ENCODE measurements at regions not wholly inside any gene's neighbourhood (a gene's known extent, or its start where the extent isn't known, plus 50 kb on each side); places are given as distances from the start of the nearest gene placed in this dataset.
A peak's percentile ranks its signal among the peaks of the same experiment; 100 is the strongest.
"Not testable (repeated sequence)": the region's sequence is repeated elsewhere in the genome, so short reads cannot be mapped to it uniquely, and the experiment has no call there.

- no peak for DNase-seq (ENCODE audit: low read depth)
These were observed 54.3 kb upstream of the LRCH1 start for GRCh38 chr13:46498650-46499049.

- DNase-seq (ENCODE audit: low read depth) = no peak
These were observed 56.9 kb upstream of the LRCH1 start for GRCh38 chr13:46496086-46496485.

- DNase-seq (ENCODE audit: low read depth) = peak; percentile 55
These were observed 57.3 kb upstream of the LRCH1 start for GRCh38 chr13:46495651-46496050.

GRCh38 chr13:46495066-46495465 lies 57.9 kb upstream of the LRCH1 start:
- DNase-seq (ENCODE audit: low read depth) = no peak

- DNase-seq (ENCODE audit: low read depth) = peak; percentile 51
These were observed 60.0 kb upstream of the LRCH1 start for GRCh38 chr13:46492946-46493345.

GRCh38 chr13:46491641-46492040 lies 61.3 kb upstream of the LRCH1 start:
- peak; percentile 75 for DNase-seq (ENCODE audit: low read depth)

GRCh38 chr13:46490713-46491112 lies 62.3 kb upstream of the LRCH1 start:
- DNase-seq (ENCODE audit: low read depth) = not testable (repeated sequence)

GRCh38 chr13:46490129-46490528 lies 62.8 kb upstream of the LRCH1 start:
- DNase-seq (ENCODE audit: low read depth) = no peak

GRCh38 chr13:46489586-46490023 lies 63.4 kb upstream of the LRCH1 start:
- DNase-seq (ENCODE audit: low read depth) = peak; percentile 95

- DNase-seq (ENCODE audit: low read depth) = no peak
These were observed 65.2 kb upstream of the LRCH1 start for GRCh38 chr13:46487748-46488147.

GRCh38 chr13:46486270-46486669 lies 66.7 kb upstream of the LRCH1 start:
- DNase-seq (ENCODE audit: low read depth) = no peak

- no peak for DNase-seq (ENCODE audit: low read depth)
These were observed 68.4 kb upstream of the LRCH1 start for GRCh38 chr13:46484561-46484960.

GRCh38 chr13:46481166-46481565 lies 71.8 kb upstream of the LRCH1 start:
- no peak for DNase-seq (ENCODE audit: low read depth)

- no peak for DNase-seq (ENCODE audit: low read depth)
These were observed 72.8 kb upstream of the LRCH1 start for GRCh38 chr13:46480131-46480530.

GRCh38 chr13:46479691-46480090 lies 73.3 kb upstream of the LRCH1 start:
- DNase-seq (ENCODE audit: low read depth) = no peak

GRCh38 chr13:46479283-46479682 lies 73.7 kb upstream of the LRCH1 start:
- no peak for DNase-seq (ENCODE audit: low read depth)

- DNase-seq (ENCODE audit: low read depth) = peak; percentile 11
These were observed 74.3 kb upstream of the LRCH1 start for GRCh38 chr13:46478651-46479050.

- DNase-seq (ENCODE audit: low read depth) = peak; percentile 78
These were observed 76.8 kb upstream of the LRCH1 start for GRCh38 chr13:46476174-46476573.

GRCh38 chr13:46475541-46475991 lies 77.4 kb upstream of the LRCH1 start:
- peak; percentile 88 for DNase-seq (ENCODE audit: low read depth)

- no peak for DNase-seq (ENCODE audit: low read depth)
These were observed 79.2 kb upstream of the LRCH1 start for GRCh38 chr13:46473806-46474205.

- no peak for DNase-seq (ENCODE audit: low read depth)
These were observed 80.6 kb upstream of the LRCH1 start for GRCh38 chr13:46472384-46472783.

- DNase-seq (ENCODE audit: low read depth) = not testable (repeated sequence)
These were observed 82.6 kb upstream of the RUBCNL start for GRCh38 chr13:46469699-46470098.

- peak; percentile 84 for DNase-seq (ENCODE audit: low read depth)
These were observed 81.8 kb upstream of the RUBCNL start for GRCh38 chr13:46468570-46469463.

- peak; percentile 60 for DNase-seq (ENCODE audit: low read depth)
These were observed 80.6 kb upstream of the RUBCNL start for GRCh38 chr13:46467694-46468093.
